Keratinocyte (primary cell): ENCODE measurements at regions not wholly inside any gene's neighbourhood (a gene's known extent, or its start where the extent isn't known, plus 50 kb on each side); places are given as distances from the start of the nearest gene placed in this dataset.

ENCODE experiments used
- DNase-seq: peaks from one replicate; pipeline ENCODE4 v3.0.0-alpha.2; 2011; ENCODE audit warnings: low read depth, missing footprints, low spot score
- FAIRE-seq: peaks from 2 replicates; lab custom pipeline; 2011; peaks lifted over from hg19 to GRCh38; lab: Jason Lieb, UNC
- H2AFZ ChIP-seq: 2 replicates; pipeline ENCODE4 v1.6.0; 2012; ENCODE audit warnings: low read length, control low read depth, inconsistent platforms; ENCODE audit not compliant: control insufficient read depth
- H3K27ac ChIP-seq: 2 replicates; pipeline ENCODE4 v1.5.1; 2011; ENCODE audit warnings: low read length; ENCODE audit not compliant: control insufficient read depth, insufficient read depth
- H3K27me3 ChIP-seq: 3 replicates; pipeline ENCODE4 v1.6.0; 2011; ENCODE audit warnings: low read length; ENCODE audit not compliant: control insufficient read depth, insufficient read depth; ENCODE audit errors: extremely low read depth
- H3K36me3 ChIP-seq, 2 experiments: 2 replicates in 1 of 2; 3 replicates in 1 of 2; pipeline ENCODE4 v1.5.1; 2011; ENCODE audit warnings: low read length in 2 of 2, mild to moderate bottlenecking in 1 of 2; ENCODE audit not compliant: control insufficient read depth in 2 of 2, insufficient read depth in 2 of 2; ENCODE audit errors: extremely low read depth in 1 of 2
- H3K4me1 ChIP-seq: 3 replicates; pipeline ENCODE4 v1.5.1; 2011; ENCODE audit warnings: low read length; ENCODE audit not compliant: control insufficient read depth, insufficient read depth; ENCODE audit errors: extremely low read depth
- H3K4me2 ChIP-seq: 3 replicates; pipeline ENCODE4 v1.6.0; 2011; ENCODE audit warnings: low read depth, low read length; ENCODE audit not compliant: control insufficient read depth, insufficient read depth; ENCODE audit errors: extremely low read depth
- H3K4me3 ChIP-seq, 3 experiments: fragments of 200-600 bp in 1 of 3; sonication (generic) in 1 of 3; 2 replicates in 2 of 3; 3 replicates in 1 of 3; pipeline ENCODE4 v1.5.1; 2011 to 2016; ENCODE audit warnings: low read length in 3 of 3, mild to moderate bottlenecking in 3 of 3, control low read depth in 2 of 3, inconsistent platforms in 1 of 3, low read depth in 1 of 3, mixed read lengths in 1 of 3, mixed run types in 1 of 3, moderate library complexity in 1 of 3; ENCODE audit not compliant: control insufficient read depth in 2 of 3, insufficient read depth in 2 of 3; ENCODE audit errors: extremely low read depth in 1 of 3
- H3K79me2 ChIP-seq: 2 replicates; pipeline ENCODE4 v1.6.0; 2012; ENCODE audit warnings: low read length; ENCODE audit not compliant: control insufficient read depth, insufficient read depth
- H3K9ac ChIP-seq: 3 replicates; pipeline ENCODE4 v1.6.0; 2011; ENCODE audit warnings: low read length; ENCODE audit not compliant: control insufficient read depth, insufficient read depth; ENCODE audit errors: extremely low read depth
- H3K9me1 ChIP-seq: 3 replicates; pipeline ENCODE4 v1.6.0; 2011; ENCODE audit warnings: low read length; ENCODE audit not compliant: control insufficient read depth, insufficient read depth; ENCODE audit errors: extremely low read depth
- H3K9me3 ChIP-seq: 2 replicates; pipeline ENCODE4 v1.5.1; 2012; ENCODE audit warnings: low read depth, low read length; ENCODE audit not compliant: control insufficient read depth
- H4K20me1 ChIP-seq: 3 replicates; pipeline ENCODE4 v1.6.0; 2011; ENCODE audit warnings: low read length; ENCODE audit not compliant: control insufficient read depth, insufficient read depth; ENCODE audit errors: extremely low read depth
- CTCF ChIP-seq, 3 experiments: IDR thresholded peaks in 1 of 3; conservative IDR thresholded peaks in 1 of 3; optimal IDR thresholded peaks in 1 of 3; 2 replicates in 2 of 3; 3 replicates in 1 of 3; pipeline versions ENCODE3 to v1.5.1; 2011; ENCODE audit warnings: low read length in 3 of 3, mild to moderate bottlenecking in 3 of 3, moderate library complexity in 2 of 3, control low read depth in 1 of 3, inconsistent platforms in 1 of 3; ENCODE audit not compliant: insufficient read depth in 2 of 3; ENCODE audit errors: extremely low read depth in 1 of 3
- EZH2 ChIP-seq: IDR thresholded peaks from one replicate; pipeline ENCODE4 v1.6.1; 2012; ENCODE audit warnings: inconsistent platforms, mild to moderate bottlenecking, low read length, moderate library complexity
- dilution Hi-C: fragments of 300-500 bp; cut with MboI; formaldehyde crosslinking; loops from one replicate; pipeline ENCODE4 v1.7.0; 2020; ENCODE audit warnings: low sequenced_read_pairs; ENCODE audit not compliant: extremely low pct_ligation_motif_present

- no peak for TF ChIP-seq EZH2
- TF ChIP-seq CTCF (optimal IDR thresholded peaks at IDR 0.05 in 1 of 3, IDR thresholded peaks at IDR 0.05 in 1 of 3, conservative IDR thresholded peaks at IDR 0.05 in 1 of 3; ENCODE audit: extremely low read depth in 1 of 3, insufficient read depth in 2 of 3, low read length in 3 of 3), result no peak
- FAIRE-seq (no peak), DNase-seq (no peak)
- dilution Hi-C loops, result no loop called here
- peaks cover 9% of the 10 kb centered on the region for H3K9me3 ChIP-seq
- no peak overlapping the region for H3K4me3 ChIP-seq
- no peaks in the 10 kb centered on the region for H4K20me1 ChIP-seq
- no peaks in the 10 kb centered on the region for H3K36me3 ChIP-seq
- no peaks in the 10 kb centered on the region for H3K79me2 ChIP-seq
- H3K4me1 ChIP-seq, result no peaks in the 10 kb centered on the region
- H3K27ac ChIP-seq, result no peak overlapping the region
- no peak overlapping the region for H3K9ac ChIP-seq
- H2AFZ ChIP-seq, result no peak overlapping the region
- no peaks in the 10 kb centered on the region for H3K9me1 ChIP-seq
- no peak overlapping the region for H3K4me2 ChIP-seq
- no peaks in the 10 kb centered on the region for H3K27me3 ChIP-seq
These were observed 181.9 kb upstream of the TCERG1L start for GRCh38 chr10:131493432-131493831.

GRCh38 chr10:131494451-131494850, 182.9 kb upstream of the TCERG1L start:
- Histone ChIP-seq H3K27me3 (no peaks in the 10 kb centered on the region), H2AFZ (no peak overlapping the region), H3K9ac (no peak overlapping the region), H3K4me1 (no peaks in the 10 kb centered on the region), H3K79me2 (no peaks in the 10 kb centered on the region), H3K36me3 (no peaks in the 10 kb centered on the region), H3K9me1 (no peaks in the 10 kb centered on the region), H4K20me1 (no peaks in the 10 kb centered on the region), H3K9me3 (peaks cover 9% of the 10 kb centered on the region), H3K27ac (no peak overlapping the region), H3K4me2 (no peak overlapping the region), H3K4me3 (no peak overlapping the region)
- FAIRE-seq, result no peak
- TF ChIP-seq CTCF (optimal IDR thresholded peaks at IDR 0.05 in 1 of 3, IDR thresholded peaks at IDR 0.05 in 1 of 3, conservative IDR thresholded peaks at IDR 0.05 in 1 of 3; ENCODE audit: extremely low read depth in 1 of 3, insufficient read depth in 2 of 3, low read length in 3 of 3), result no peak
- TF ChIP-seq EZH2, result no peak
- no peak for DNase-seq
- dilution Hi-C loops, result no loop called here
